ENCODE measurements at regions not wholly inside any gene's neighbourhood (a gene's known extent, or its start where the extent isn't known, plus 50 kb on each side); places are given as distances from the start of the nearest gene placed in this dataset.

DNA sequence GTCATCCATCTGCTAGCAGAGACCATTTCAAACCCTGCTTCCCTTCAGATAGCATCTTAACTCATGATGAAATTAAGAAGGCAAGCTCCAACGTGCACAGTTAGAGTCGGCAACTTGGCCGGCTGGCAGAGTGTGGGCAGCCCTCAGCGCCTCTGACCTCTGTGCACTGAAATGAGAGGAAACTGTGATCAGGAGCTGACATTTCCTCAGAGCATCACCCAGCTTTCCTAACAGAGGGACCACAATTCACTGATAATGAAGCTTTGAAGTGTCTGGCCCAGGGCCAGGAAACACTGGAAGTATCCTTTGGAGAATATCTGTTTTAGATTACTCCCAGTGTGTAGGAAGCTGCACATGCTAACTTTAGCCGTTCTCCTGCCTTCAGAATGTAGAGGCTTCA lies 145.0 kb upstream of the ZC3H11B start:
- Histone ChIP-seq H3K9me3 (ENCODE audit: insufficient read depth, low read length) (no peaks in the 10 kb centered on the region), H3K9ac (ENCODE audit: insufficient read length, low read depth) (no peak overlapping the region), H3K4me1 (ENCODE audit: insufficient read depth, insufficient read length) (no peaks in the 10 kb centered on the region), H3K4me3 (ENCODE audit: insufficient read length, low read depth) (no peak overlapping the region), H3K27me3 (ENCODE audit: insufficient read depth, insufficient read length) (no peaks in the 10 kb centered on the region), H3K36me3 (ENCODE audit: insufficient read depth, insufficient read length, low read length) (no peaks in the 10 kb centered on the region)
- no peak for TF ChIP-seq SUZ12 (IDR thresholded peaks at IDR 0.05; ENCODE audit: extremely low read depth, insufficient read depth, insufficient read length)
- TF ChIP-seq YY1 (IDR thresholded peaks at IDR 0.05; ENCODE audit: insufficient read depth, insufficient read length) = no peak
- TF ChIP-seq ZNF274 (IDR thresholded peaks at IDR 0.05; ENCODE audit: low read depth, low read length) = no peak
- no peak for DNase-seq (ENCODE audit: low read depth, low spot score)

DNA sequence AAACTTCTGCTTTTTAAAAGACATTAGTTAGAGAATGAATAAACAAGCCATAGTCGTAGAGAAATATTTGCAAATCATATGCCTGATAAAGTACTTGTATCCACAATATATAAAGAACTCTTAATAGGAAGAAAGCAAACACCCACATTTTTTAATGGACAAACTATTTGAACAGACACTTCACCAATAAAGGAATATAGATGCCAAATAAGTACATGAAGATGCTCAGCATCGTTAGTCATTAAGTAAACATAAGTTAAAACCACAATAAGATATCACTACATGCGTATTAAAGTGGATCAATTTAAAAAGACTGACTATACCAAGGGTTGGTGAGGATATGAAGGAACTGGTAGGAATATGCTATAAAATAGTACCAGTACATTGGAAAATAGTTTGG lies 142.3 kb upstream of the ZC3H11B start:
- no peak for TF ChIP-seq YY1 (IDR thresholded peaks at IDR 0.05; ENCODE audit: insufficient read depth, insufficient read length)
- no peak for TF ChIP-seq ZNF274 (IDR thresholded peaks at IDR 0.05; ENCODE audit: low read depth, low read length)
- TF ChIP-seq SUZ12 (IDR thresholded peaks at IDR 0.05; ENCODE audit: extremely low read depth, insufficient read depth, insufficient read length) = no peak
- no peaks in the 10 kb centered on the region for H3K4me1 ChIP-seq (ENCODE audit: insufficient read depth, insufficient read length)
- no peak overlapping the region for H3K4me3 ChIP-seq (ENCODE audit: insufficient read length, low read depth)
- no peaks in the 10 kb centered on the region for H3K36me3 ChIP-seq (ENCODE audit: insufficient read depth, insufficient read length, low read length)
- DNase-seq (ENCODE audit: low read depth, low spot score) = no peak
- H3K9ac ChIP-seq (ENCODE audit: insufficient read length, low read depth) = no peak overlapping the region
- H3K27me3 ChIP-seq (ENCODE audit: insufficient read depth, insufficient read length) = no peaks in the 10 kb centered on the region
- no peaks in the 10 kb centered on the region for H3K9me3 ChIP-seq (ENCODE audit: insufficient read depth, low read length)

DNA sequence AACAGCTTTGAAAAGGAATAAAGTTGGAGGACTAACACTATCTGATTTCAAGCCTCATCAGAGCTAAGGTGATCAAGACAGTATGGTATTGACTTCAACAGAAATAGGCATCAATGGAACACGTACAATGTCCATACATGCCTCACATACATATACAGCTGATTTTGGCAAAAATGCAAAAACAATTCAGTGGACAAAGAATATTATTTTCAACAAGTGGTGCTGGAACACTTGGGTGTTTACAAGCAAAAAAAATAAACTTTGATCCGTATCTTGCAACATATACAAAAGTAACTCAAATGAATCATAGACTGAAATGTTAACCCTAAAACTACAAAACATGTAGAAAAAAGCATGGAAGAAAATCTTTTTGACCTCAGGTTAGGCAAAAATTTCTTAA lies 141.9 kb upstream of the ZC3H11B start:
- DNase-seq (ENCODE audit: low read depth, low spot score) = no peak
- TF ChIP-seq YY1 (IDR thresholded peaks at IDR 0.05; ENCODE audit: insufficient read depth, insufficient read length) (no peak), SUZ12 (IDR thresholded peaks at IDR 0.05; ENCODE audit: extremely low read depth, insufficient read depth, insufficient read length) (no peak), ZNF274 (IDR thresholded peaks at IDR 0.05; ENCODE audit: low read depth, low read length) (no peak)

GRCh38 chr1:219753914-219754313 lies 141.0 kb upstream of the ZC3H11B start:
- DNase-seq (ENCODE audit: low read depth, low spot score) = no peak
- no peaks in the 10 kb centered on the region for H3K27me3 ChIP-seq (ENCODE audit: insufficient read depth, insufficient read length)
- no peaks in the 10 kb centered on the region for H3K4me1 ChIP-seq (ENCODE audit: insufficient read depth, insufficient read length)
- H3K36me3 ChIP-seq (ENCODE audit: insufficient read depth, insufficient read length, low read length) = no peaks in the 10 kb centered on the region
- TF ChIP-seq YY1 (IDR thresholded peaks at IDR 0.05; ENCODE audit: insufficient read depth, insufficient read length) = no peak
- TF ChIP-seq SUZ12 (IDR thresholded peaks at IDR 0.05; ENCODE audit: extremely low read depth, insufficient read depth, insufficient read length) = no peak
- TF ChIP-seq ZNF274 (IDR thresholded peaks at IDR 0.05; ENCODE audit: low read depth, low read length) = no peak
- no peak overlapping the region for H3K4me3 ChIP-seq (ENCODE audit: insufficient read length, low read depth)
- no peak overlapping the region for H3K9ac ChIP-seq (ENCODE audit: insufficient read length, low read depth)
- no peaks in the 10 kb centered on the region for H3K9me3 ChIP-seq (ENCODE audit: insufficient read depth, low read length)

More for the DNA sequence above, 141.9 kb upstream of the ZC3H11B start:
- Histone ChIP-seq H3K9ac (ENCODE audit: insufficient read length, low read depth) (no peak overlapping the region), H3K36me3 (ENCODE audit: insufficient read depth, insufficient read length, low read length) (no peaks in the 10 kb centered on the region), H3K4me3 (ENCODE audit: insufficient read length, low read depth) (no peak overlapping the region), H3K27me3 (ENCODE audit: insufficient read depth, insufficient read length) (no peaks in the 10 kb centered on the region), H3K4me1 (ENCODE audit: insufficient read depth, insufficient read length) (no peaks in the 10 kb centered on the region), H3K9me3 (ENCODE audit: insufficient read depth, low read length) (no peaks in the 10 kb centered on the region)

GRCh38 chr1:219752645-219753044 lies 139.7 kb upstream of the ZC3H11B start:
- no peaks in the 10 kb centered on the region for H3K4me1 ChIP-seq (ENCODE audit: insufficient read depth, insufficient read length)
- no peaks in the 10 kb centered on the region for H3K9me3 ChIP-seq (ENCODE audit: insufficient read depth, low read length)
- no peaks in the 10 kb centered on the region for H3K36me3 ChIP-seq (ENCODE audit: insufficient read depth, insufficient read length, low read length)
- TF ChIP-seq SUZ12 (IDR thresholded peaks at IDR 0.05; ENCODE audit: extremely low read depth, insufficient read depth, insufficient read length) (no peak), ZNF274 (IDR thresholded peaks at IDR 0.05; ENCODE audit: low read depth, low read length) (no peak), YY1 (IDR thresholded peaks at IDR 0.05; ENCODE audit: insufficient read depth, insufficient read length) (no peak)
- H3K27me3 ChIP-seq (ENCODE audit: insufficient read depth, insufficient read length) = no peaks in the 10 kb centered on the region
- no peak for DNase-seq (ENCODE audit: low read depth, low spot score)
- H3K9ac ChIP-seq (ENCODE audit: insufficient read length, low read depth) = no peak overlapping the region
- no peak overlapping the region for H3K4me3 ChIP-seq (ENCODE audit: insufficient read length, low read depth)

DNA sequence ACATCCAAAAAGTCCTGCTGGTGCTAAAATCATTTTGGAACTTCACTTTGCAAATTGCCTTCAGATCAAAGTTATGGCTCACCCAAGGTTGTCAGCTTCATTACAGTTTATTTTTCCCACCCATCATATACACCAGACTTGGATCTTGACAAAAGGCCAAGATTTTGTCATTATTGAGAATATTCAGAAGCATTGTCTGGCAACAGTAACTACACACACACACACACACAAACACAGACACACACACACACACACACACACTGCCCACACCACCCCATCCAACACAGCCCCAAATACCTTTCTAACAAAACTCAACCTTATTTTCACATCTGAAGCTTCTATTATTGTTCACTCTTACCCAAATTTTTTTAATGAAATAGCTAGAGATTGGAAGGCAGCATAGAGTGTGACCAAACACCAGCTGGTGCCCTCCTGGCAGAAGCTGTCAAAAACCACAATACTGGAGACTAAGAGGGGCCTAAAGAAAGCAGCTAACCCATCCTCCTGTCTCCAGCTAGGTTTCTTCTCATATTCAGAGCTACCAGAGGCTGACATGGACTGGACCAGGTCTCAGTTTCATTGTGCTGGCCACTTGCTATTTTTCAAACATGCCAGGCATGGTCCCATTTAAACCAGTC lies 139.1 kb upstream of the ZC3H11B start:
- Histone ChIP-seq H3K9ac (ENCODE audit: insufficient read length, low read depth) (no peak overlapping the region), H3K27me3 (ENCODE audit: insufficient read depth, insufficient read length) (no peaks in the 10 kb centered on the region), H3K9me3 (ENCODE audit: insufficient read depth, low read length) (no peaks in the 10 kb centered on the region), H3K4me3 (ENCODE audit: insufficient read length, low read depth) (no peak overlapping the region), H3K4me1 (ENCODE audit: insufficient read depth, insufficient read length) (no peaks in the 10 kb centered on the region), H3K36me3 (ENCODE audit: insufficient read depth, insufficient read length, low read length) (no peaks in the 10 kb centered on the region)
- no peak for TF ChIP-seq YY1 (IDR thresholded peaks at IDR 0.05; ENCODE audit: insufficient read depth, insufficient read length)
- TF ChIP-seq ZNF274 (IDR thresholded peaks at IDR 0.05; ENCODE audit: low read depth, low read length) = no peak
- no peak for TF ChIP-seq SUZ12 (IDR thresholded peaks at IDR 0.05; ENCODE audit: extremely low read depth, insufficient read depth, insufficient read length)
- DNase-seq (ENCODE audit: low read depth, low spot score) = no peak

- H3K4me1 ChIP-seq (ENCODE audit: insufficient read depth, insufficient read length) = no peaks in the 10 kb centered on the region
- H3K9ac ChIP-seq (ENCODE audit: insufficient read length, low read depth) = no peak overlapping the region
- H3K36me3 ChIP-seq (ENCODE audit: insufficient read depth, insufficient read length, low read length) = no peaks in the 10 kb centered on the region
- no peaks in the 10 kb centered on the region for H3K9me3 ChIP-seq (ENCODE audit: insufficient read depth, low read length)
- no peaks in the 10 kb centered on the region for H3K27me3 ChIP-seq (ENCODE audit: insufficient read depth, insufficient read length)
- H3K4me3 ChIP-seq (ENCODE audit: insufficient read length, low read depth) = no peak overlapping the region
- no peak for DNase-seq (ENCODE audit: low read depth, low spot score)
- no peak for TF ChIP-seq SUZ12 (IDR thresholded peaks at IDR 0.05; ENCODE audit: extremely low read depth, insufficient read depth, insufficient read length)
- no peak for TF ChIP-seq ZNF274 (IDR thresholded peaks at IDR 0.05; ENCODE audit: low read depth, low read length)
- no peak for TF ChIP-seq YY1 (IDR thresholded peaks at IDR 0.05; ENCODE audit: insufficient read depth, insufficient read length)
Measured at GRCh38 chr1:219749370-219749769, 136.5 kb upstream of the ZC3H11B start.
